Duodenal mucosa (tissue), 2 donors: ENCODE measurements at regions not wholly inside any gene's neighbourhood (a gene's known extent, or its start where the extent isn't known, plus 50 kb on each side); places are given as distances from the start of the nearest gene placed in this dataset.

Source experiments
- H3K27ac ChIP-seq: one replicate; pipeline ENCODE4 v1.7.0; 2013; ENCODE audit warnings: low read depth, low read length
- H3K27me3 ChIP-seq, 2 donors: one replicate each; pipeline ENCODE4 v1.7.0; 2013; ENCODE audit warnings: low read length in 2 of 2, control low read depth in 1 of 2; ENCODE audit not compliant: insufficient read depth in 2 of 2, control insufficient read depth in 1 of 2
- H3K36me3 ChIP-seq, 2 donors: one replicate each; pipeline ENCODE4 v1.7.0; 2013; ENCODE audit warnings: low read length in 2 of 2, control low read depth in 1 of 2; ENCODE audit not compliant: insufficient read depth in 2 of 2, control insufficient read depth in 1 of 2
- H3K4me1 ChIP-seq, 2 donors: one replicate each; pipeline ENCODE4 v1.7.0; 2013; ENCODE audit warnings: low read length in 2 of 2, control low read depth in 1 of 2; ENCODE audit not compliant: insufficient read depth in 2 of 2, control insufficient read depth in 1 of 2
- H3K4me3 ChIP-seq, 2 donors: one replicate each; pipeline ENCODE4 v1.7.0; 2013; ENCODE audit warnings: low read length in 2 of 2, low read depth in 1 of 2
- H3K9ac ChIP-seq, 2 donors: one replicate each; pipeline ENCODE4 v1.7.0; 2013; ENCODE audit warnings: low read length in 2 of 2, low read depth in 1 of 2
- H3K9me3 ChIP-seq, 2 donors: one replicate each; pipeline ENCODE4 v1.7.0; 2013; ENCODE audit warnings: low read length in 2 of 2, control low read depth in 1 of 2; ENCODE audit not compliant: control insufficient read depth in 1 of 2

DNA sequence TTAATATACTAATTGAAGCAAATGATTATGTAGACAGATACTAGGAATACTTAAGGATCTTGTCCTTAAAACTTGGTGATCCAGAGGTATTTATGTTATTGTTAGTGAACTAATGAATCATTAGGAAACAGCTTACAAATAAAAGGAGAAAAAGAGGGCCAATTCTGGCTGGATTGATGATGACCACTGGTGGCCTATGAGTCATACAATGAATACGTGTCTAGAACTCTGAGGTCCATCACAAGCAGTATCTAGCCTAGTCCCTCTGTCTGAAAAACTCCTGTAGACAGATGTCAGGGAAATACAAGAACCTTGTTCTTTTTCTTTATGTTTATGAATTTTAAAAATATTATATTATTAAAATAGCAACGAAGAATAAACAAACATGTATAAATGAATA is 51.7 kb upstream of the RTL1 start:
- Histone ChIP-seq H3K27me3 (no peaks in the 10 kb centered on the region), H3K9ac (no peak overlapping the region), H3K9me3 (no peaks in the 10 kb centered on the region), H3K4me3 (no peak overlapping the region), H3K27ac (no peak overlapping the region), H3K4me1 (no peaks in the 10 kb centered on the region), H3K36me3 (no peaks in the 10 kb centered on the region)

DNA sequence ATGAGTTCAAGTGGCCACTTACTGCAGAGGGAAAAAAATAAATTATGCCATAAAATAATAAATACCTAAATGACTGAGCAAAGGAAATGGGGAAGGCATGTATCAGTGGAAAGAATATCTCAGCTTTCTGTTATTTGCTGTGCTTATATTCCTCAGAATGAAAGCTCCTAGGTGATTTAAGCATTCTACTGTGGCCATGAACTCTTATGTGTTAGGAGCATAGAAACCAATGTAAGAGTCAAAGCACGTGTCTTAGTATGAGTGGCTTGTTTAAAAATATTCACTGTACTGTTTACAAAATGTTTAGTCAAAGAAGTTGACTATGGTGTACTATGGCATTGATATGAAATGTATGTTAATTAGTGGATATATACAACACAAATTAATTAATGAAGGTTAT is 59.0 kb upstream of the RTL1 start:
- Histone ChIP-seq H3K4me1 (no peaks in the 10 kb centered on the region), H3K27me3 (no peaks in the 10 kb centered on the region), H3K9me3 (no peaks in the 10 kb centered on the region), H3K9ac (no peak overlapping the region), H3K27ac (no peak overlapping the region), H3K36me3 (no peaks in the 10 kb centered on the region), H3K4me3 (no peak overlapping the region)

- H3K36me3 ChIP-seq = no peaks in the 10 kb centered on the region
- H3K27me3 ChIP-seq = no peaks in the 10 kb centered on the region
- H3K9me3 ChIP-seq = no peaks in the 10 kb centered on the region
- no peak overlapping the region for H3K9ac ChIP-seq
- no peaks in the 10 kb centered on the region for H3K4me1 ChIP-seq
- H3K4me3 ChIP-seq = no peak overlapping the region
- no peak overlapping the region for H3K27ac ChIP-seq
Observed at GRCh38 chr14:100965296-100965695, 61.8 kb upstream of the RTL1 start.

- H3K4me3 ChIP-seq = no peak overlapping the region
- H3K36me3 ChIP-seq = no peaks in the 10 kb centered on the region
- no peaks in the 10 kb centered on the region for H3K4me1 ChIP-seq
- H3K27ac ChIP-seq = no peak overlapping the region
- no peaks in the 10 kb centered on the region for H3K9me3 ChIP-seq
- H3K27me3 ChIP-seq = no peaks in the 10 kb centered on the region
- no peak overlapping the region for H3K9ac ChIP-seq
Observed at GRCh38 chr14:100967178-100967577, 63.7 kb upstream of the RTL1 start.

DNA sequence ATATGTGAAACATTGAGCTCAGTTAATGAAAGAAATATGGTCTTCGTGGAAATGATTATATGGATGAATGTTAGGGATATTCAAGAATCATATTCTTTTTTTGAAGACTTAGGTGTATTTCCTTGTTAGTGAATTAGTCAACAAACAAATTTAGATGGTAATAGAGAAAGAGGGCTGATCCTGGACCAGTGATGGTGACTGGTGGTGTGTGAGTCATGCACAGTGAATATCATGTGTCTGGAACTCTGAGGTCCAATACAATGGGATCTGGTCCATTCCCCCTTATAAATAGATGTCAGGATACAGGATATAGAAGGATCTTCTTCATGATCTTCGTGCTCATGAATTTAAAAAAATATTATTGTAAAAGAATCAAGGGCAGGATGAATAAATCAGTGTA is 64.4 kb upstream of the RTL1 start:
- no peak overlapping the region for H3K4me3 ChIP-seq
- no peaks in the 10 kb centered on the region for H3K27me3 ChIP-seq
- H3K36me3 ChIP-seq = no peaks in the 10 kb centered on the region
- no peaks in the 10 kb centered on the region for H3K9me3 ChIP-seq
- H3K4me1 ChIP-seq = no peaks in the 10 kb centered on the region
- H3K9ac ChIP-seq = no peak overlapping the region
- no peak overlapping the region for H3K27ac ChIP-seq

GRCh38 chr14:100972118-100972897 is 68.8 kb upstream of the RTL1 start:
- no peak overlapping the region for H3K27ac ChIP-seq
- H3K9ac ChIP-seq = no peak overlapping the region
- H3K4me3 ChIP-seq = no peak overlapping the region
- no peaks in the 10 kb centered on the region for H3K9me3 ChIP-seq
- H3K4me1 ChIP-seq = no peaks in the 10 kb centered on the region
- H3K27me3 ChIP-seq = no peaks in the 10 kb centered on the region
- no peaks in the 10 kb centered on the region for H3K36me3 ChIP-seq

- H3K27me3 ChIP-seq = no peaks in the 10 kb centered on the region
- H3K4me3 ChIP-seq = no peak overlapping the region
- H3K9ac ChIP-seq = no peak overlapping the region
- H3K27ac ChIP-seq = no peak overlapping the region
- no peaks in the 10 kb centered on the region for H3K9me3 ChIP-seq
- H3K4me1 ChIP-seq = no peaks in the 10 kb centered on the region
- H3K36me3 ChIP-seq = no peaks in the 10 kb centered on the region
Observed at GRCh38 chr14:100975671-100976070, 72.1 kb upstream of the RTL1 start.

DNA sequence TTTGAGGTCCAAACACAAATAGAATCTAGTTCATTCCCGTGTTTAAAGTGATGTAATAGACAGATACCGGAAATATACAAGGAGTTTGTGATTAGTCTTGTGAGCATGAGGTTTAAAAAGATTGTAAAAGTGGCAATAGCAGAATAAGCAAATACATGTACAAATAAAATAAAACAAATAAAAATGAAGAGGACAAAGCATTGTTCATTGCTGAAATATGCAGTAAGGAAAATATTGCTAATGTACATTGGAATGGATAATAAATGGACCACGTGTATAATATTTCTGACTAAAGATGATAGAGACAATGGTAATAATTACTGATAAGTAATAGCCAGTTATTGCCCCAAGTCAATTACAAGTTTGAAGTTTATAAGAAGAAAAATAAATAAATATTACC is 75.6 kb upstream of the RTL1 start:
- no peak overlapping the region for H3K9ac ChIP-seq
- H3K27me3 ChIP-seq = no peaks in the 10 kb centered on the region
- H3K4me1 ChIP-seq = no peaks in the 10 kb centered on the region
- H3K36me3 ChIP-seq = no peaks in the 10 kb centered on the region
- no peaks in the 10 kb centered on the region for H3K9me3 ChIP-seq
- no peak overlapping the region for H3K4me3 ChIP-seq
- H3K27ac ChIP-seq = no peak overlapping the region

DNA sequence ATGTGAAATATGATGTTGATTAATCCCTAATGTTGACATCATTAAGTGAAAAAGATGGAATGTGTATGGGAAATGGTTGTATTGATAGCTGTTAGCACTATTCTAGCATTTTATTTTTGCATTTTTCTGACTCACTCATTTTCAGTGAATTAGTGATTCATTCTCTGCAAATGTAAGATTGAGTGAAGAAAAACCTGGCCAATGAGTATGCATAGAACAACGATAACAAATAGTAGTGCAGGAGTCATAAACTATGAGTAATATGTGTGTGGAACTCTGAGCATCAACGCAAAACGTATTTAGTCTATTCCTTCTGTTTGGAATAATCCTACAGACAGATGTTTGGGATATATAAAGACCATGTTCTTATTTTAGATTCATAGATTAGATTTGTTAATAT is 76.3 kb upstream of the RTL1 start:
- Histone ChIP-seq H3K4me3 (no peak overlapping the region), H3K27me3 (no peaks in the 10 kb centered on the region), H3K27ac (no peak overlapping the region), H3K9ac (no peak overlapping the region), H3K36me3 (no peaks in the 10 kb centered on the region), H3K9me3 (no peaks in the 10 kb centered on the region), H3K4me1 (no peaks in the 10 kb centered on the region)

DNA sequence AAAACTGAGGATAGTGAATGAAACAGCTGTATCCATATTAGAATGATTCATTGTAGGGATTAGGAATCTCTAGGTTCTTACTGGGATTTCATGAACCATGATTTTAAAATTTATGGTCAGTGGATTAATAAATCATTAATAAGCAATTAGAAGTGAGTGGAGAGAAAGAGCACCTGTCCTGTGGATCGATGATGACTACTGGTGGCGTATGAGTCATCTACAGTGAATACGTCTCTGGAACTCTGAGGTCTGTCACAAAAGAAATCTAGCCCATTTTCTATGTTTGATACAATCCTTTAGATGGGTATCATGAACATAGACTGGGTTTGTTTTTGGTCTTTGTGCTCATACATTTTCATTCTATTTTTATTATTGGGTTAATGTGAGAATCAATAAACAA is 77.3 kb upstream of the RTL1 start:
- Histone ChIP-seq H3K4me3 (no peak overlapping the region), H3K9me3 (no peaks in the 10 kb centered on the region), H3K27ac (no peak overlapping the region), H3K9ac (no peak overlapping the region), H3K36me3 (no peaks in the 10 kb centered on the region), H3K4me1 (no peaks in the 10 kb centered on the region), H3K27me3 (no peaks in the 10 kb centered on the region)

DNA sequence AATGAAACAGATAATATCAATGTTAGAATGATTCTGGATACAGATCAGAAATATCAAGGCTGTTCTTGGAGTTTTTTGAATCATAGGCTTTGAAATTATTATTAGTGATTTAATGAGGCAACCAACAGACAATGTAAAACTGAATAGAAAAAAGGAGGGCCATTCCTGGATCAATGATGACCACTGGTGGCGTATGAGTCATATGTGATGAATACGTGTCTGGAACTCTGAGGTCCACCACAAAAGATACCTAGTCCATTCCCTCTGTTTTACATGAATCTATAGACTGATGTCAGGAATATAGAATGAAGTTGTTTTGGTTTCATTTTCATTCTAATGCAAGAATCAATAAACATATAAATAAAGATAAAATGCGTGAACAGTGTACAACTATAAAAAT is 78.3 kb upstream of the RTL1 start:
- no peak overlapping the region for H3K9ac ChIP-seq
- no peaks in the 10 kb centered on the region for H3K4me1 ChIP-seq

More for the DNA sequence above, 78.3 kb upstream of the RTL1 start:
- Histone ChIP-seq H3K27ac (no peak overlapping the region), H3K36me3 (no peaks in the 10 kb centered on the region), H3K9me3 (no peaks in the 10 kb centered on the region), H3K4me3 (no peak overlapping the region), H3K27me3 (no peaks in the 10 kb centered on the region)
